ENCODE measurements at regions not wholly inside any gene's neighbourhood (a gene's known extent, or its start where the extent isn't known, plus 50 kb on each side); places are given as distances from the start of the nearest gene placed in this dataset.

- Histone ChIP-seq H3K36me3 (no peaks in the 10 kb centered on the region), H3K27ac (no peak overlapping the region), H3K9me3 (no peaks in the 10 kb centered on the region), H3K27me3 (no peaks in the 10 kb centered on the region), H3K4me1 (no peaks in the 10 kb centered on the region), H3K4me3 (no peak overlapping the region)
- DNase-seq (ENCODE audit: extremely low spot score in 2 of 2): no peak
- no peak for TF ChIP-seq CTCF (IDR thresholded peaks at IDR 0.05)
- TF ChIP-seq POLR2AphosphoS5 (IDR thresholded peaks at IDR 0.05; ENCODE audit: insufficient read depth in 1 of 2, low read depth in 1 of 2): no peak
- TF ChIP-seq POLR2A (IDR thresholded peaks at IDR 0.05): no peak
- intact Hi-C loops (cut with DNase I): no loop called here
These were observed 59.6 kb upstream of the ADGRA1 start for GRCh38 chr10:133028158-133028557.

GRCh38 chr10:133027482-133027881, 60.2 kb upstream of the ADGRA1 start:
- no peak overlapping the region for H3K27ac ChIP-seq
- no peaks in the 10 kb centered on the region for H3K4me1 ChIP-seq
- no peak for TF ChIP-seq CTCF (IDR thresholded peaks at IDR 0.05)
- no peak for TF ChIP-seq POLR2AphosphoS5 (IDR thresholded peaks at IDR 0.05; ENCODE audit: insufficient read depth in 1 of 2, low read depth in 1 of 2)
- no peak for TF ChIP-seq POLR2A (IDR thresholded peaks at IDR 0.05)
- no peaks in the 10 kb centered on the region for H3K27me3 ChIP-seq
- no peaks in the 10 kb centered on the region for H3K36me3 ChIP-seq
- H3K9me3 ChIP-seq: no peaks in the 10 kb centered on the region
- DNase-seq (ENCODE audit: extremely low spot score in 2 of 2): no peak
- intact Hi-C loops (cut with DNase I): no loop called here
- H3K4me3 ChIP-seq: no peak overlapping the region

GRCh38 chr10:133026726-133027395, 60.9 kb upstream of the ADGRA1 start:
- H3K9me3 ChIP-seq: no peaks in the 10 kb centered on the region
- intact Hi-C loops (cut with DNase I): no loop called here
- DNase-seq (ENCODE audit: extremely low spot score in 2 of 2): no peak
- H3K4me3 ChIP-seq: no peak overlapping the region
- H3K27me3 ChIP-seq: no peaks in the 10 kb centered on the region
- no peaks in the 10 kb centered on the region for H3K36me3 ChIP-seq
- H3K27ac ChIP-seq: no peak overlapping the region
- H3K4me1 ChIP-seq: no peaks in the 10 kb centered on the region
- TF ChIP-seq POLR2AphosphoS5 (IDR thresholded peaks at IDR 0.05; ENCODE audit: insufficient read depth in 1 of 2, low read depth in 1 of 2) (no peak), POLR2A (IDR thresholded peaks at IDR 0.05) (no peak), CTCF (IDR thresholded peaks at IDR 0.05) (no peak)

- H3K27ac ChIP-seq: no peak overlapping the region
- intact Hi-C loops (cut with DNase I): no loop called here
- no peaks in the 10 kb centered on the region for H3K4me1 ChIP-seq
- no peak overlapping the region for H3K4me3 ChIP-seq
- no peak for TF ChIP-seq POLR2A (IDR thresholded peaks at IDR 0.05)
- TF ChIP-seq CTCF (IDR thresholded peaks at IDR 0.05): no peak
- no peak for TF ChIP-seq POLR2AphosphoS5 (IDR thresholded peaks at IDR 0.05; ENCODE audit: insufficient read depth in 1 of 2, low read depth in 1 of 2)
- DNase-seq (ENCODE audit: extremely low spot score in 2 of 2): no peak
- no peaks in the 10 kb centered on the region for H3K27me3 ChIP-seq
- no peaks in the 10 kb centered on the region for H3K36me3 ChIP-seq
- no peaks in the 10 kb centered on the region for H3K9me3 ChIP-seq
These were observed 61.6 kb upstream of the ADGRA1 start for GRCh38 chr10:133026171-133026570.

- intact Hi-C loops (cut with DNase I): no loop called here
- no peaks in the 10 kb centered on the region for H3K27me3 ChIP-seq
- H3K4me3 ChIP-seq: no peak overlapping the region
- H3K36me3 ChIP-seq: no peaks in the 10 kb centered on the region
- no peaks in the 10 kb centered on the region for H3K9me3 ChIP-seq
- no peak for DNase-seq (ENCODE audit: extremely low spot score in 2 of 2)
- TF ChIP-seq POLR2AphosphoS5 (IDR thresholded peaks at IDR 0.05; ENCODE audit: insufficient read depth in 1 of 2, low read depth in 1 of 2) (no peak), POLR2A (IDR thresholded peaks at IDR 0.05) (no peak), CTCF (IDR thresholded peaks at IDR 0.05) (no peak)
- H3K4me1 ChIP-seq: no peaks in the 10 kb centered on the region
- no peak overlapping the region for H3K27ac ChIP-seq
These were observed 62.1 kb upstream of the ADGRA1 start for GRCh38 chr10:133025558-133026090.
